ENCODE measurements at regions not wholly inside any gene's neighbourhood (a gene's known extent, or its start where the extent isn't known, plus 50 kb on each side); places are given as distances from the start of the nearest gene placed in this dataset.

- H3K4me3 ChIP-seq (ENCODE audit: low read length): no peak overlapping the region
- TF ChIP-seq CTCF (conservative IDR thresholded peaks at IDR 0.05; ENCODE audit: low read depth, low read length): no peak
- DNase-seq (ENCODE audit: low read depth): no peak
Observed at GRCh38 chr12:47321436-47321835, 241.7 kb upstream of the AMIGO2 start.

- no peak overlapping the region for H3K4me3 ChIP-seq (ENCODE audit: low read length)
- no peak for DNase-seq (ENCODE audit: low read depth)
- TF ChIP-seq CTCF (conservative IDR thresholded peaks at IDR 0.05; ENCODE audit: low read depth, low read length): no peak
Observed at GRCh38 chr12:47319746-47320145, 240.0 kb upstream of the AMIGO2 start.

- TF ChIP-seq CTCF (conservative IDR thresholded peaks at IDR 0.05; ENCODE audit: low read depth, low read length): no peak
- no peak overlapping the region for H3K4me3 ChIP-seq (ENCODE audit: low read length)
- DNase-seq (ENCODE audit: low read depth): no peak
Observed at GRCh38 chr12:47318963-47319362, 239.2 kb upstream of the AMIGO2 start.

GRCh38 chr12:47317175-47317915, 237.6 kb upstream of the AMIGO2 start:
- no peak for TF ChIP-seq CTCF (conservative IDR thresholded peaks at IDR 0.05; ENCODE audit: low read depth, low read length)
- H3K4me3 ChIP-seq (ENCODE audit: low read length): no peak overlapping the region
- DNase-seq (ENCODE audit: low read depth): no peak

GRCh38 chr12:47316609-47317049, 236.9 kb upstream of the AMIGO2 start:
- no peak for TF ChIP-seq CTCF (conservative IDR thresholded peaks at IDR 0.05; ENCODE audit: low read depth, low read length)
- H3K4me3 ChIP-seq (ENCODE audit: low read length): no peak overlapping the region
- peak; percentile 2 for DNase-seq (ENCODE audit: low read depth)

- H3K4me3 ChIP-seq (ENCODE audit: low read length): no peak overlapping the region
- no peak for TF ChIP-seq CTCF (conservative IDR thresholded peaks at IDR 0.05; ENCODE audit: low read depth, low read length)
- DNase-seq (ENCODE audit: low read depth): no peak
Observed at GRCh38 chr12:47314996-47315395, 235.2 kb upstream of the AMIGO2 start.

GRCh38 chr12:47312808-47313426, 233.2 kb upstream of the AMIGO2 start:
- DNase-seq (ENCODE audit: low read depth): no peak
- no peak overlapping the region for H3K4me3 ChIP-seq (ENCODE audit: low read length)
- no peak for TF ChIP-seq CTCF (conservative IDR thresholded peaks at IDR 0.05; ENCODE audit: low read depth, low read length)

All from retinal pigment epithelial cell (primary cell).